RWPE2 (cell line): ENCODE measurements at regions not wholly inside any gene's neighbourhood (a gene's known extent, or its start where the extent isn't known, plus 50 kb on each side); places are given as distances from the start of the nearest gene placed in this dataset.

Source experiments
- ATAC-seq: fragments of 200-7000 bp; cut with Tn5 transposase; 3 replicates; pipeline ENCODE4 v1.9.1; 2021; ENCODE audit warnings: low read depth
- DNase-seq: peaks from one replicate; pipeline ENCODE4 v3.0.0-alpha.2; 2020; ENCODE audit warnings: low spot score
- H3K27ac ChIP-seq: fragments of 450-650 bp; 2 replicates; pipeline ENCODE4 v1.5.1; 2017; ENCODE audit warnings: mild to moderate bottlenecking; ENCODE audit not compliant: poor library complexity, severe bottlenecking
- H3K27me3 ChIP-seq: fragments of 250-450 bp; sonication (Bioruptor Pico); 2 replicates; pipeline ENCODE4 v1.5.1; 2021; ENCODE audit warnings: mild to moderate bottlenecking, moderate library complexity; ENCODE audit not compliant: insufficient read depth, poor library complexity, severe bottlenecking
- H3K36me3 ChIP-seq: fragments of 250-450 bp; sonication (Bioruptor Pico); 2 replicates; pipeline ENCODE4 v1.5.1; 2020; ENCODE audit warnings: low read depth, mild to moderate bottlenecking, moderate library complexity
- H3K4me1 ChIP-seq: fragments of 250-450 bp; sonication (Bioruptor Pico); 2 replicates; pipeline ENCODE4 v1.5.1; 2021; ENCODE audit warnings: mild to moderate bottlenecking, moderate library complexity; ENCODE audit not compliant: insufficient read depth, poor library complexity, severe bottlenecking
- H3K4me3 ChIP-seq: fragments of 250-450 bp; sonication (Bioruptor Pico); 2 replicates; pipeline ENCODE4 v1.5.1; 2021; ENCODE audit warnings: mild to moderate bottlenecking, moderate library complexity; ENCODE audit not compliant: severe bottlenecking
- H3K9me3 ChIP-seq: fragments of 250-450 bp; sonication (Bioruptor Pico); 2 replicates; pipeline ENCODE4 v1.5.1; 2021; ENCODE audit warnings: mild to moderate bottlenecking, moderate library complexity; ENCODE audit not compliant: severe bottlenecking
- TF ChIP-seq, protein P1 (sequence below): fragments of 450-650 bp; IDR thresholded peaks from one replicate; pipeline ENCODE4 v1.5.1; 2017; ENCODE audit warnings: mild to moderate bottlenecking, moderate library complexity; ENCODE audit not compliant: poor library complexity, severe bottlenecking

DNA sequence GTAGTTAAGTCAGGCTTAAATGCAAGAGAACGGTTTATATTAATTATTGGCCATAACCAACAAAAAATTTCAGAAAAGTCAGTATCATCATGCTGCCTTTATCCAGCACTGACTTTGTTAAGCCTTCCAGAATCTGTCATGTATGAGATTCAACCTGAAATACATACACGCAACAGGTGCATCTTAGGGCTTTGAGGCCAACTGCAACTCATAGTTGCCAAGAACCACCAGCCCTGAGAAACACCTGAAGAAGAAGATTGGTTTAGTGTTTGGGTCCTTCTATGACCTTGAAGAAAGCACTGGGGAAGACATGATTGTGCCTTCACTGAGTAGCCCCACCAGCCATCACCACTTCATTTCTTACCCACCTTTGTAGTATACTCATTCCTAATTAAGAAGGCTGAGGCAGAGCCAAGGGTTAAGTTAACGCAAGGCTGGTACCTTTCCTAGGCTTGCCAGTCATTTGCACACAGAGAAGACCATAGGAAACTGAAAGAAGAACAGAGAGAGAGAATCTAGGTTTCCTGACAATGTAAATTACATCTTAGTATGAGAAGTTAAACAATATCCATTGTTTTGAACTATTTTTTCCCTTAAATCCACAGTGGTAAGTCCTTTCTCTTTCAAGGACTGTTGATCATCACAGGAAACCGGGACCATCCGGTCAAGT, 200.1 kb upstream of the PRKCQ start:
- DNase-seq (no peak), ATAC-seq (no peak)
- H3K27ac ChIP-seq, result peak overlapping the region; percentile 90
- H3K36me3 ChIP-seq, result peaks cover 29% of the 10 kb centered on the region
- TF ChIP-seq, protein P1, sequence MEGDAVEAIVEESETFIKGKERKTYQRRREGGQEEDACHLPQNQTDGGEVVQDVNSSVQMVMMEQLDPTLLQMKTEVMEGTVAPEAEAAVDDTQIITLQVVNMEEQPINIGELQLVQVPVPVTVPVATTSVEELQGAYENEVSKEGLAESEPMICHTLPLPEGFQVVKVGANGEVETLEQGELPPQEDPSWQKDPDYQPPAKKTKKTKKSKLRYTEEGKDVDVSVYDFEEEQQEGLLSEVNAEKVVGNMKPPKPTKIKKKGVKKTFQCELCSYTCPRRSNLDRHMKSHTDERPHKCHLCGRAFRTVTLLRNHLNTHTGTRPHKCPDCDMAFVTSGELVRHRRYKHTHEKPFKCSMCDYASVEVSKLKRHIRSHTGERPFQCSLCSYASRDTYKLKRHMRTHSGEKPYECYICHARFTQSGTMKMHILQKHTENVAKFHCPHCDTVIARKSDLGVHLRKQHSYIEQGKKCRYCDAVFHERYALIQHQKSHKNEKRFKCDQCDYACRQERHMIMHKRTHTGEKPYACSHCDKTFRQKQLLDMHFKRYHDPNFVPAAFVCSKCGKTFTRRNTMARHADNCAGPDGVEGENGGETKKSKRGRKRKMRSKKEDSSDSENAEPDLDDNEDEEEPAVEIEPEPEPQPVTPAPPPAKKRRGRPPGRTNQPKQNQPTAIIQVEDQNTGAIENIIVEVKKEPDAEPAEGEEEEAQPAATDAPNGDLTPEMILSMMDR, result no peak
- H3K9me3 ChIP-seq, result no peaks in the 10 kb centered on the region
- peaks cover 27% of the 10 kb centered on the region for H3K4me1 ChIP-seq
- peak overlapping the region; percentile 37 for H3K4me3 ChIP-seq
- H3K27me3 ChIP-seq, result no peaks in the 10 kb centered on the region

DNA sequence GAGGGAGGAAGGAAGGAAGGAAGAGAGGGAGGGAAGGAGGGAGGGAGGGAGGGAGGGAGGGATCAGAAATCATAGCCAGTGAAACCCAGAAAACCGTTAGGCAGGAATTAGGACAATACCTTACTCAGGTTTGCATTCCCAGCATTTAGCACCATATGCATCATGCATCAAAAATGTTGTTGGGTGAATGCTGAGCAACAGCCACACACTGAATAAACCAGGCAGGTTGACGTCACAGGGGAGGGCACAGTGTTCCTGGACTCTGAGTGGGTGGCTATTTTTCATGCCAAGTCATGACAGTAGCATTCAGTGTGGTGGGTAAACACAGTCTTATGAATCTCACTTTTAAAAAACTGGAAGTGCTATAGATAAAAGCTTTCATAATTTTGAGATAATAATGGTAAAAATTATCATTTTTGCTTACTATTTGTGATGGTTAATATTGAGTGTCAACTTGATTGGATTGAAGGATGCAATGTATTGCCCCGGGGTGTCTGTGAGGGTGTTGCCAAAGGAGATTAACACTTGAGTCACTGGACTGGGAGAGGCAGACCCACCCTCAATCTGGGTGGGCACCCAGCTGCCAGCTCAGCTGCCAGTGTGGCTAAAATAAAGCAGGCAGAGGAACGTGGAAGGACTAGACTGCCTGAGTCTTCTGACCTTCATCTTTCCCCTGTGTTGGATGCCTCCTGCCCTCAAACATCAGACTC, 199.1 kb upstream of the PRKCQ start:
- H3K4me1 ChIP-seq, result peaks cover 27% of the 10 kb centered on the region
- peak overlapping the region; percentile 37 for H3K4me3 ChIP-seq
- H3K9me3 ChIP-seq, result no peaks in the 10 kb centered on the region
- peak; percentile 92 for ATAC-seq
- H3K36me3 ChIP-seq, result peaks cover 20% of the 10 kb centered on the region
- H3K27ac ChIP-seq, result peak overlapping the region; percentile 90
- TF ChIP-seq, protein P1, result no peak
- peak; percentile 93 for DNase-seq
- no peaks in the 10 kb centered on the region for H3K27me3 ChIP-seq

GRCh38 chr10:6776170-6776569, 196.1 kb upstream of the PRKCQ start:
- DNase-seq, result no peak
- Histone ChIP-seq H3K36me3 (no peaks in the 10 kb centered on the region), H3K4me3 (no peak overlapping the region), H3K9me3 (no peaks in the 10 kb centered on the region), H3K4me1 (peaks cover 19% of the 10 kb centered on the region), H3K27ac (no peak overlapping the region), H3K27me3 (no peaks in the 10 kb centered on the region)
- ATAC-seq, result no peak
- TF ChIP-seq, protein P1, result no peak

DNA sequence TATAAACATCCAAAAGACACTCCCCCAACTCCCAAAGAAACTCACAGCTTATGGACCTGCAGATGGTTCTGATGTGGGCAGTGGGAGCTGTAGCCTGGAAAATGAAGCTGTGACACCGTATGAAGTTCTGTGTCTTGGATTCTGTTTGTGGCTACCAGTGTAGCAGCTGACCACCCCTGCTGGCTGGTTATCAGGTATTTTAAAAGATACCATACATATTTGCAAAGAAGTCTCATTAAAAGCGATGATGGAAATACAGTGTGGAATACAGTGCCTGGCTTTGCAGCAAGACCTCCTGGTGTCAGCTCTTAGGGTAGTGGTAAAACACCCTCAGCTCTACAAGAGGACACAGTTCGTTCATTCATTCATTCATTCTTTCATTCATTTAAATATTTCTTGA, 194.3 kb upstream of the PRKCQ start:
- H3K9me3 ChIP-seq, result no peaks in the 10 kb centered on the region
- TF ChIP-seq, protein P1, result no peak
- H3K4me1 ChIP-seq, result peaks cover 9% of the 10 kb centered on the region
- no peak for ATAC-seq
- no peak overlapping the region for H3K4me3 ChIP-seq
- no peaks in the 10 kb centered on the region for H3K27me3 ChIP-seq
- DNase-seq, result no peak
- no peaks in the 10 kb centered on the region for H3K36me3 ChIP-seq
- no peak overlapping the region for H3K27ac ChIP-seq

GRCh38 chr10:6771331-6771730, 191.3 kb upstream of the PRKCQ start:
- TF ChIP-seq, protein P1, result no peak
- Histone ChIP-seq H3K27me3 (no peaks in the 10 kb centered on the region), H3K36me3 (no peaks in the 10 kb centered on the region), H3K4me3 (no peak overlapping the region), H3K9me3 (no peaks in the 10 kb centered on the region), H3K27ac (no peak overlapping the region), H3K4me1 (no peaks in the 10 kb centered on the region)
- no peak for DNase-seq
- ATAC-seq, result no peak
